ENCODE measurements at regions not wholly inside any gene's neighbourhood (a gene's known extent, or its start where the extent isn't known, plus 50 kb on each side); places are given as distances from the start of the nearest gene placed in this dataset.

- no peak overlapping the region for H3K27ac Mint-ChIP-seq (ENCODE audit: unreplicated experiment)
- H3K4me3 Mint-ChIP-seq (ENCODE audit: unreplicated experiment), result no peak overlapping the region
- H3K4me1 Mint-ChIP-seq (ENCODE audit: low read depth, unreplicated experiment), result no peaks in the 10 kb centered on the region
- H3K9me3 Mint-ChIP-seq (ENCODE audit: unreplicated experiment), result no peaks in the 10 kb centered on the region
- no peak for TF ChIP-seq CTCF (IDR thresholded peaks at IDR 0.05; ENCODE audit: partially characterized antibody, unreplicated experiment)
- no peaks in the 10 kb centered on the region for H3K27me3 Mint-ChIP-seq (ENCODE audit: unreplicated experiment)
- H3K36me3 Mint-ChIP-seq (ENCODE audit: unreplicated experiment), result no peaks in the 10 kb centered on the region
- no peak for DNase-seq
Measured at GRCh38 chr1:90810681-90811080, 93.6 kb upstream of the BARHL2 start.

GRCh38 chr1:90809996-90810395 is 92.9 kb upstream of the BARHL2 start:
- TF ChIP-seq CTCF (IDR thresholded peaks at IDR 0.05; ENCODE audit: partially characterized antibody, unreplicated experiment), result no peak
- Mint-ChIP-seq H3K9me3 (ENCODE audit: unreplicated experiment) (no peaks in the 10 kb centered on the region), H3K4me3 (ENCODE audit: unreplicated experiment) (no peak overlapping the region), H3K4me1 (ENCODE audit: low read depth, unreplicated experiment) (no peaks in the 10 kb centered on the region), H3K27me3 (ENCODE audit: unreplicated experiment) (no peaks in the 10 kb centered on the region), H3K36me3 (ENCODE audit: unreplicated experiment) (peaks cover 6% of the 10 kb centered on the region), H3K27ac (ENCODE audit: unreplicated experiment) (no peak overlapping the region)
- no peak for DNase-seq

- Mint-ChIP-seq H3K4me1 (ENCODE audit: low read depth, unreplicated experiment) (no peaks in the 10 kb centered on the region), H3K9me3 (ENCODE audit: unreplicated experiment) (no peaks in the 10 kb centered on the region), H3K4me3 (ENCODE audit: unreplicated experiment) (no peak overlapping the region), H3K27me3 (ENCODE audit: unreplicated experiment) (no peaks in the 10 kb centered on the region), H3K27ac (ENCODE audit: unreplicated experiment) (no peak overlapping the region), H3K36me3 (ENCODE audit: unreplicated experiment) (peaks cover 9% of the 10 kb centered on the region)
- TF ChIP-seq CTCF (IDR thresholded peaks at IDR 0.05; ENCODE audit: partially characterized antibody, unreplicated experiment), result no peak
- no peak for DNase-seq
Measured at GRCh38 chr1:90809093-90809492, 92.0 kb upstream of the BARHL2 start.

- H3K27ac Mint-ChIP-seq (ENCODE audit: unreplicated experiment), result no peak overlapping the region
- no peak for DNase-seq
- no peaks in the 10 kb centered on the region for H3K9me3 Mint-ChIP-seq (ENCODE audit: unreplicated experiment)
- no peak for TF ChIP-seq CTCF (IDR thresholded peaks at IDR 0.05; ENCODE audit: partially characterized antibody, unreplicated experiment)
- H3K36me3 Mint-ChIP-seq (ENCODE audit: unreplicated experiment), result peaks cover 9% of the 10 kb centered on the region
- H3K4me1 Mint-ChIP-seq (ENCODE audit: low read depth, unreplicated experiment), result no peaks in the 10 kb centered on the region
- H3K27me3 Mint-ChIP-seq (ENCODE audit: unreplicated experiment), result no peaks in the 10 kb centered on the region
- H3K4me3 Mint-ChIP-seq (ENCODE audit: unreplicated experiment), result no peak overlapping the region
Measured at GRCh38 chr1:90807329-90807728, 90.2 kb upstream of the BARHL2 start.

GRCh38 chr1:90802622-90803021 is 85.5 kb upstream of the BARHL2 start:
- DNase-seq, result no peak
- Mint-ChIP-seq H3K9me3 (ENCODE audit: unreplicated experiment) (peaks cover 4% of the 10 kb centered on the region), H3K4me3 (ENCODE audit: unreplicated experiment) (no peak overlapping the region), H3K4me1 (ENCODE audit: low read depth, unreplicated experiment) (peaks cover 12% of the 10 kb centered on the region), H3K36me3 (ENCODE audit: unreplicated experiment) (peaks cover 9% of the 10 kb centered on the region), H3K27ac (ENCODE audit: unreplicated experiment) (no peak overlapping the region), H3K27me3 (ENCODE audit: unreplicated experiment) (no peaks in the 10 kb centered on the region)
- TF ChIP-seq CTCF (IDR thresholded peaks at IDR 0.05; ENCODE audit: partially characterized antibody, unreplicated experiment), result no peak
